DMS53 treated with DMSO at 0.1 percent for 48 hours (cell line): ENCODE measurements at regions not wholly inside any gene's neighbourhood (a gene's known extent, or its start where the extent isn't known, plus 50 kb on each side); places are given as distances from the start of the nearest gene placed in this dataset.

Experiments
- DNase-seq: peaks from one replicate; lab custom pipeline; 2025; ENCODE audit not compliant: unreplicated experiment; lab: John Stamatoyannopoulos, UW

DNA sequence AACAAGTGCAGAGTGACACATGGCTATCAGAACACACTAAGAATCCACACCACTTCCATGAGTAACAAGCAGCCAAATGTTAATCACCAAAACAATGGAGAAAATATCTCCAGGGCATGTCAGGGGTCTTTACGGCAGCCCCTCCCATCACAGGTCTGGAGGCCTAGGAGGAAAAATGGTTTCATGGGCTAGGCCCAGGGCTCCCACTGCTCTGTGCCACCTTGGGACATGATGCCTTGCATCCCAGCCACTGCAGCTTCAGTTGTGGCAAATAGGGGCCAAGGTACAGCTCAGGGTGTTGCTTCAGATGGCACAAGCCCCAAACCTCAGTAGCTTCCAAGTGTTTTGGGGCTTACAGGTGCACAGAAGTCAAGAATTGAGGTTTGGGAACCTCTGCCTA, 66.6 kb downstream of the NEURL3 start:
- DNase-seq: no peak

DNA sequence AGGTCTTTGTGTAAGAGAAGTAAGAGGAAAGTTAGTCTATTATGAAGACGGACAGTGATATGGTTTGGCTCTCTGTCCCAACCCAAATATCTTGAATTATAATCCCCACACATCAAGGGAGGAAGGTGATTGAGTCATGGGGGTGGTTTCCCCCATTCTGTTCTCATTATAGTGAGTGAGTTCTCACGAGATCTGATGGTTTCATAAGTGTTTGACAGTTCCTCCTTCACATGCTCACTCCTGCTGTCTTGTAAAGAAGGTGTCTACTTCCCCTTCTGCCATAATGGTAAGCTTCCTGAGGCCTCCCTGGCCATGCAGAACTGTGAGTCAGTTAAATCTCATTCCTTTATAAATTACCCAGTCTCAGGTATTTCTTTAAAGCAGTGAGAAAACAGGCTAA, 67.6 kb downstream of the NEURL3 start:
- DNase-seq: no peak

DNA sequence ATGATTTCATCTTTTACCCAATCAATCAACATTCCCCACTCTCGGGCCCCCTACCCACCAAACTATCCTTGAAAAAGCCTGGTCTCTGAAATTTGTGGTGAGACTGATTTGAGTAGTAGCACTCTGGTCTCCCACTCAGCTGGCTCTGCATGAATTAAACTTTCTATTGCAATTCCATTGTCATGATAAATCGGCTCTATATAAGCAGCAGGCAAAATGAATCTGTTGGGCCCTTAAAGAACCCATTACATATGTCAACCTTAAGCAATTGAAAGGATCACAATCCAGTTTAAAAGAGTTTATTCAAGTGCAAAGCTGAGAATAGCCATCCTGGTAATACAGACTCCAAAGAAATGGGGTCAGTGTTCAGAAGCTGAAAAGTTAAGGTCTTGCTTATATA, 68.2 kb downstream of the NEURL3 start:
- no peak for DNase-seq

- no peak for DNase-seq
These were observed 68.7 kb downstream of the NEURL3 start for GRCh38 chr2:96436416-96436815.

DNA sequence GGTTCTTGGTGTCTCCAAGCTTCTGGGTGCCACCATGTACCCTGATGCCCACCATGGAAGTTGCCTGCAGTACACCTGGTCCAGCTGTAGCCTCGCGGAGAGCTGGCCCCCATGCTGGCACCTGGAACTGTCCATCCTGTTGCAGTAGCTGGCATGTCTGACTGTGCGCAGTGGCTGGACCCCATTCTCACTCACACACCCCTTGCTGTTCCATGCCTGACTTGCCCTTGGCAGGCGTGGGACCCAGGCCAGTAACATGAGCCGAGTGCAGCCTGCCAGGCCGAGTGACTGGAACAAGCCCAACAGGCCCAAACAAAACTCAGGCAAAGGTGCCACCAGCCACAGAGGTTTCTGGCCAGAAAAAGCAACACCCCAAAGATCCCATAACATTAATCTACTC, 73.8 kb downstream of the NEURL3 start:
- DNase-seq: no peak

- DNase-seq: no peak
These were observed 74.7 kb downstream of the NEURL3 start for GRCh38 chr2:96430394-96430988.

- DNase-seq: peak; percentile 88
These were observed 77.2 kb downstream of the NEURL3 start for GRCh38 chr2:96427917-96428316.

DNA sequence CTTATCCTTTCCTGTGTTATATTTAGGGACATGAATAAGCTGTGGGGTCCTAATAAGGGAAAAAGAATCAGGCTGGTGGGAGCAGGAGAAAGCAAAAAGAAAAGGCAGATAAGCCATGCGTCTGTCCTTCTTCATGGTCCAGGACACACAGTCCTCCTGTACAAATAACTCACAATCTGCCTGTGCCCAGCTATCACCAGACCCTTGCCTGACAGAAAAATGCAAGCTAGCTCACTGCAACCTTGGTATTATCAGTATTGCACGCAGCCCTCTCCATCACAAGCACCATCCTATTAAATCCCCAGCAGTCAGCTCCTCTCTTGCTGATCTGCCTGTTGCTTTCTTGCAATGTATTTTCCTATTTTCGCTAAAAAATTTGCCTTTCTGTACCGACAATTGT, 78.0 kb downstream of the NEURL3 start:
- DNase-seq: no peak

DNA sequence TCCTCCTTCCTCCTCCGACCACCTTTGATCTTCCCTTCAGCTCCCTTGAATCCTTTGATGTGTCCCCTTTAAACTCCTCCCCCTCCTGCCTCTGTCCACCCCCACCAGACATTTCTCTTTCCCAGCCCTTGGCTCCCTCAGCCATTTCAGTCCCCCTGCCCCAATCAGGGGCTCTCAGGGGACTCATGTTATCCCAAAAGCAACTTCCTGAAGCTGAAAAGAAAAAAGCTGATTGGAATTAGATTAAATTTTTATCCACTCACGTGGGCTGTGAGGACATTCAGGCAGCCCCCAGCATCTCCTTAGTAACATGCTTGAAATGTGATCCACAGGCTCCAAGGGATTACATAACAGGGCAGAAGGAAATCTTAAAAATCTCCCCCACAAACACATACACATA, 81.3 kb downstream of the NEURL3 start:
- no peak for DNase-seq
